B cell (primary cell): ENCODE measurements at regions not wholly inside any gene's neighbourhood (a gene's known extent, or its start where the extent isn't known, plus 50 kb on each side); places are given as distances from the start of the nearest gene placed in this dataset.
"Not testable (repeated sequence)": the region's sequence is repeated elsewhere in the genome, so short reads cannot be mapped to it uniquely, and the experiment has no call there.

Experiments
- ATAC-seq: fragments of 200-7000 bp; cut with Tn5 transposase; one replicate; pipeline ENCODE4 v1.10.0; 2021; ENCODE audit warnings: low read depth, mild to moderate bottlenecking, moderate number of reproducible peaks, moderate library complexity
- CTCF ChIA-PET: fragments of 350-600 bp; sonication (Branson Sonifier 250); formaldehyde crosslinking; loops from one replicate; lab custom pipeline; 2021; ENCODE audit warnings: antibody characterized with exemption, inconsistent platforms; lab: Charles Lee
- POLR2A ChIA-PET: fragments of 350-600 bp; sonication (Branson Sonifier 250); formaldehyde crosslinking; loops from one replicate; lab custom pipeline; 2021; ENCODE audit warnings: antibody characterized with exemption; lab: Charles Lee
- DNase-seq: peaks from one replicate; pipeline ENCODE4 v3.0.0; 2013
- H2AFZ ChIP-seq: 2 replicates; pipeline ENCODE4 v1.6.1; 2012; ENCODE audit warnings: mild to moderate bottlenecking, low read depth, low read length; ENCODE audit not compliant: insufficient read depth, poor library complexity, severe bottlenecking
- H3K27ac ChIP-seq, 2 donors: 1 replicate in 1 of 2; 2 replicates in 1 of 2; pipeline ENCODE4 v1.5.1; 2012 to 2013; ENCODE audit warnings: low read length in 2 of 2, mild to moderate bottlenecking in 2 of 2, moderate library complexity in 1 of 2
- H3K27me3 ChIP-seq, 4 experiments: fragments of 200-600 bp in 1 of 4; sonication (generic) in 1 of 4; replicated peaks in 1 of 4; 1 replicate in 2 of 4; 2 replicates in 2 of 4; pipeline versions ENCODE4 v1.6.1 to v1.7.0; 2013 to 2016; ENCODE audit warnings: low read length in 3 of 4, mild to moderate bottlenecking in 2 of 4, mixed read lengths in 1 of 4, moderate library complexity in 1 of 4; ENCODE audit not compliant: insufficient read depth in 4 of 4, control insufficient read depth in 3 of 4; ENCODE audit errors: control extremely low read depth in 1 of 4
- H3K36me3 ChIP-seq, 2 experiments: replicated peaks in 1 of 2; 1 replicate in 1 of 2; 2 replicates in 1 of 2; pipeline versions ENCODE4 v1.6.1 to v1.7.1; 2013; ENCODE audit warnings: low read length in 1 of 2; ENCODE audit not compliant: insufficient read depth in 2 of 2, control insufficient read depth in 1 of 2; ENCODE audit errors: control extremely low read depth in 1 of 2, extremely low read depth in 1 of 2
- H3K4me1 ChIP-seq, 2 donors: fragments of 200-600 bp in 1 of 2; sonication (generic) in 1 of 2; 1 replicate in 1 of 2; 2 replicates in 1 of 2; pipeline versions ENCODE4 v1.5.1 to v1.6.1; 2013 to 2017; ENCODE audit warnings: low read length in 2 of 2; ENCODE audit not compliant: control insufficient read depth in 2 of 2, insufficient read depth in 2 of 2
- H3K4me2 ChIP-seq: replicated peaks from 2 replicates; pipeline ENCODE3; 2012; ENCODE audit warnings: mild to moderate bottlenecking, low read depth, low read length; ENCODE audit not compliant: poor library complexity, severe bottlenecking
- H3K4me3 ChIP-seq, 5 experiments: fragments of 200-600 bp in 1 of 5; sonication (generic) in 1 of 5; 1 replicate in 3 of 5; 2 replicates in 2 of 5; pipeline versions ENCODE4 v1.5.1 to v1.7.0; 2011 to 2016; ENCODE audit warnings: low read length in 4 of 5, mild to moderate bottlenecking in 4 of 5, low read depth in 2 of 5, control low read depth in 1 of 5, moderate library complexity in 1 of 5; ENCODE audit not compliant: insufficient read depth in 1 of 5; ENCODE audit errors: control extremely low read depth in 1 of 5, extremely low read depth in 1 of 5
- H3K79me2 ChIP-seq: fragments of 200-600 bp; sonication (generic); one replicate; pipeline ENCODE4 v1.6.0; 2016; ENCODE audit warnings: low read length; ENCODE audit not compliant: control insufficient read depth, insufficient read depth
- H3K9ac ChIP-seq: fragments of 200-600 bp; sonication (generic); 2 replicates; pipeline ENCODE4 v1.6.1; 2017; ENCODE audit warnings: mild to moderate bottlenecking, low read length, moderate library complexity
- H3K9me3 ChIP-seq, 3 donors: one replicate each; pipeline versions ENCODE4 v1.6.1 to v1.7.1; 2013; ENCODE audit warnings: low read length in 2 of 3; ENCODE audit not compliant: control insufficient read depth in 2 of 3, insufficient read depth in 1 of 3; ENCODE audit errors: control extremely low read depth in 1 of 3
- H4K20me1 ChIP-seq: 2 replicates; pipeline ENCODE4 v1.6.0; 2012; ENCODE audit warnings: mild to moderate bottlenecking, low read length; ENCODE audit not compliant: insufficient read depth, control insufficient read depth, poor library complexity, severe bottlenecking
- H3K27ac Mint-ChIP-seq: one replicate; pipeline ENCODE4 v1.8.0; 2021; ENCODE audit warnings: mixed read lengths
- H3K27me3 Mint-ChIP-seq: one replicate; pipeline ENCODE4 v1.8.0; 2021; ENCODE audit warnings: mixed read lengths
- H3K4me1 Mint-ChIP-seq: one replicate; pipeline ENCODE4 v1.8.0; 2021; ENCODE audit warnings: mixed read lengths
- H3K4me3 Mint-ChIP-seq: one replicate; pipeline ENCODE4 v1.8.0; 2021; ENCODE audit warnings: mixed read lengths
- H3K9me3 Mint-ChIP-seq: one replicate; pipeline ENCODE4 v1.8.0; 2022; ENCODE audit warnings: mixed read lengths; ENCODE audit not compliant: insufficient read depth
- CTCF ChIP-seq: fragments of 200-600 bp; IDR thresholded peaks from one replicate; pipeline ENCODE4 v1.8.0; 2022; ENCODE audit warnings: antibody characterized with exemption, mild to moderate bottlenecking
- EZH2 ChIP-seq: IDR thresholded peaks from 2 replicates; pipeline ENCODE4 v1.6.1; 2012; ENCODE audit warnings: borderline replicate concordance, low read depth, mild to moderate bottlenecking, moderate library complexity, low read length; ENCODE audit not compliant: insufficient read depth, poor library complexity, severe bottlenecking
- WGBS: methylation state at CpG from one replicate; pipeline ENCODE4 v1.1.5; 2013; ENCODE audit warnings: missing lambda C conversion rate; ENCODE audit not compliant: insufficient coverage; 5-methylcytosine and 5-hydroxymethylcytosine counted together
- intact Hi-C: fragments of 100-400 bp; cut with micrococcal nuclease; formaldehyde crosslinking; loops from one replicate; pipeline ENCODE4 v1.10.0; 2022

DNA sequence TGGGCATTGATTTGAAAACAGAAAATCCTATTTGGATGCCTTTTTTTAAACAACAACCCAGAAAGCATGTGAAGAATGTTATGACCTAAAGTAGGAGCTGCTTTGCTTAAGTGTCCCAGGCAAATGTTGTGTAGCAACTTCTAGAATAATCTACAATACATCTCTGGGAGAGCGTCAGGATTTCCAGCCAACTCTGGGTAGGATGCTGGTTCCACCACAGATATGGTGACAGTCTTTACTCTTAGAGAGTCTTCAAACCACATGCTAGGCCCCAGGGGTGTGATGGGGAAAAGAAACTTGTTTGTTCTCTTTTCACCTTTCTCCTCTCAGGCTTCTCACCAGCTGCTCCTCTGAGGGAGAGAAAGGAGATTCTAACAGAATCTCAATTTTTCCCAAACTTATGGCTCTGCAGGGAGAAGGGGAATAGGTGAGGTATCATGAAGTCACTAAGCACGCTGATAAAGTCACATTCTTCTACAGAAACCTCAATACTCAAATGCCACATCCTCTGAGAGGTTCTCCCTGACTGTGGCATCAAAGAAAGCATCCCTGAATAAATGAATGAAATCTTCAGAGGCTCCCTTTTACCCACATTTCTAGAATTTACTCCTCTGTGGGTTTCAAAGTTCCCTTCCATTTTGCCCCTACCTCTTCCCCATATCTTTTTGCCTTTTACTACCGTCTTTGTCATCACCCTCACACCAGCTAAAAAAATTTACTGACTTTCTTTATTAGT is 171.6 kb upstream of the RAI2 start:
- Mint-ChIP-seq H3K27me3 (no peaks in the 10 kb centered on the region), H3K4me1 (no peaks in the 10 kb centered on the region), H3K4me3 (no peak overlapping the region), H3K9me3 (no peaks in the 10 kb centered on the region), H3K27ac (no peak overlapping the region)
- H2AFZ ChIP-seq = no peak overlapping the region
- no peak for TF ChIP-seq EZH2
- no peak for TF ChIP-seq CTCF
- no peak overlapping the region for H3K4me3 ChIP-seq
- no peak overlapping the region for H3K9ac ChIP-seq
- no CpG with 5 or more reads among the region's 3 CpGs for WGBS
- no peak overlapping the region for H3K27ac ChIP-seq
- H3K27me3 ChIP-seq = no peaks in the 10 kb centered on the region
- H3K36me3 ChIP-seq = no peaks in the 10 kb centered on the region
- CTCF ChIA-PET = no interaction called here
- intact Hi-C loops = no loop called here
- ATAC-seq (no peak), DNase-seq (no peak)
- no peaks in the 10 kb centered on the region for H3K79me2 ChIP-seq
- POLR2A ChIA-PET = no interaction called here
- H4K20me1 ChIP-seq = no peaks in the 10 kb centered on the region
- no peaks in the 10 kb centered on the region for H3K4me1 ChIP-seq
- no peak overlapping the region for H3K4me2 ChIP-seq
- H3K9me3 ChIP-seq = peaks cover 0 to 3% (median 1%) of the 10 kb centered on the region in 3 donors

DNA sequence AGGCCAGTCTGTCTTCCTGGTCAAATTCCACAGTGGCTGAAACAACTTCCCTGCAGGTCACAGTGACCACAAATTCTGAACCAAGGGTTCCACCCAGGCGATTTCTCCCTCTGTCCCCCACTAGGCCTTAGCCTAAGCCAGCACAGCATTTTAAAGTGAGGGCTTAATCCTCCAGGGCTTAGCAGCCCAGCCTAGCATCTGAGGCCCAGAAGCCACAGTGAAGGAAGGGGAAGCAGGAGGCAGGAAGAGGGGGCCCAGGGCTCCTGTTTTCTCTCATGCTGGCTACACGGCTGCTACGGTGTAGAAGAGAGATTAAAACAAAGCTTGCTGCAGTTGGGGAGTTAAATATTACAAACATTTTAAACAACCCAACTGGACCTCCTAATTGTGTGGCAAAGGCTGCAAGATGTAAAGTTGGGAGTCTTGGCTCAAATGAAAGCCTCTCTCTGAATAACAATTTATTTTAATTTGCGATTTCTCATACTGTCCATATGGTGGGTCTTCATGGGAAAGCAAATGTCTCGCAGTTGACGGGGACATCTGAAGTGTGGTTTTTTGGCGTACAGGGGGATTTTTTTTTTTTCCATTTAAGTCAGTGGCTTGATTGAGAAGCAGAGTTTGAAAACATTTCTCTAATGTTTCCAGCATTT is 170.8 kb upstream of the RAI2 start:
- no peak overlapping the region for H3K27ac Mint-ChIP-seq
- H3K27me3 ChIP-seq = no peaks in the 10 kb centered on the region
- no peak overlapping the region for H2AFZ ChIP-seq
- WGBS = no CpG with 5 or more reads among the region's 7 CpGs
- H3K4me1 ChIP-seq = no peaks in the 10 kb centered on the region
- peaks cover 0 to 3% (median 1%) of the 10 kb centered on the region in 3 donors for H3K9me3 ChIP-seq
- TF ChIP-seq EZH2 (no peak), CTCF (no peak)
- H3K4me3 Mint-ChIP-seq = no peak overlapping the region
- H3K4me2 ChIP-seq = no peak overlapping the region
- H3K27ac ChIP-seq = no peak overlapping the region
- H3K79me2 ChIP-seq = no peaks in the 10 kb centered on the region
- H4K20me1 ChIP-seq = no peaks in the 10 kb centered on the region
- DNase-seq (no peak), ATAC-seq (no peak)
- H3K4me3 ChIP-seq = no peak overlapping the region
- H3K36me3 ChIP-seq = no peaks in the 10 kb centered on the region
- no peaks in the 10 kb centered on the region for H3K4me1 Mint-ChIP-seq
- intact Hi-C loops = no loop called here
- no peaks in the 10 kb centered on the region for H3K27me3 Mint-ChIP-seq
- H3K9ac ChIP-seq = no peak overlapping the region
- no peaks in the 10 kb centered on the region for H3K9me3 Mint-ChIP-seq
- CTCF ChIA-PET = no interaction called here
- POLR2A ChIA-PET = no interaction called here

GRCh38 chrX:18030656-18031055 is 169.6 kb upstream of the RAI2 start:
- H3K4me1 Mint-ChIP-seq, H3K4me1 ChIP-seq, H3K9me3 ChIP-seq, intact Hi-C loops, ATAC-seq, H3K27me3 Mint-ChIP-seq, H3K27ac Mint-ChIP-seq, POLR2A ChIA-PET, H2AFZ ChIP-seq, H4K20me1 ChIP-seq, H3K27ac ChIP-seq, H3K79me2 ChIP-seq, DNase-seq, H3K27me3 ChIP-seq, H3K36me3 ChIP-seq, H3K4me2 ChIP-seq, H3K9ac ChIP-seq, H3K4me3 Mint-ChIP-seq, H3K9me3 Mint-ChIP-seq, H3K4me3 ChIP-seq, CTCF ChIA-PET: not testable (repeated sequence)
- WGBS = no CpG with 5 or more reads among the region's 1 CpG
